NT2/D1 (cell line): ENCODE measurements at regions not wholly inside any gene's neighbourhood (a gene's known extent, or its start where the extent isn't known, plus 50 kb on each side); places are given as distances from the start of the nearest gene placed in this dataset.

ENCODE experiments used
- DNase-seq: peaks from one replicate; pipeline ENCODE4 v3.0.0-alpha.2; 2011; ENCODE audit warnings: low read depth, low spot score
- H3K27me3 ChIP-seq: 2 replicates; pipeline ENCODE4 v1.6.0; 2011; ENCODE audit warnings: mild to moderate bottlenecking; ENCODE audit not compliant: insufficient read length, insufficient read depth
- H3K36me3 ChIP-seq: 2 replicates; pipeline ENCODE4 v1.6.1; 2011; ENCODE audit warnings: mild to moderate bottlenecking, low read length, mixed read lengths; ENCODE audit not compliant: insufficient read depth, insufficient read length
- H3K4me1 ChIP-seq: 2 replicates; pipeline ENCODE4 v1.5.1; 2011; ENCODE audit not compliant: insufficient read depth, insufficient read length
- H3K4me3 ChIP-seq: 2 replicates; pipeline ENCODE4 v1.5.1; 2011; ENCODE audit warnings: low read depth; ENCODE audit not compliant: insufficient read length
- H3K9ac ChIP-seq: 2 replicates; pipeline ENCODE4 v1.6.0; 2011; ENCODE audit warnings: low read depth; ENCODE audit not compliant: insufficient read length
- H3K9me3 ChIP-seq: 2 replicates; pipeline ENCODE4 v1.5.1; 2011; ENCODE audit warnings: mild to moderate bottlenecking, low read length; ENCODE audit not compliant: insufficient read depth
- SUZ12 ChIP-seq: IDR thresholded peaks from 2 replicates; pipeline ENCODE4 v1.6.1; 2011; ENCODE audit not compliant: insufficient read length, insufficient read depth; ENCODE audit errors: extremely low read depth
- YY1 ChIP-seq: IDR thresholded peaks from 2 replicates; pipeline ENCODE4 v1.6.1; 2011; ENCODE audit not compliant: insufficient read length, insufficient read depth
- ZNF274 ChIP-seq: IDR thresholded peaks from 2 replicates; pipeline ENCODE4 v1.6.1; 2011; ENCODE audit warnings: mild to moderate bottlenecking, low read depth, low read length

GRCh38 chr13:33891196-33891742 lies 73.3 kb downstream of the RFC3 start:
- no peak overlapping the region for H3K9ac ChIP-seq
- H3K9me3 ChIP-seq = no peaks in the 10 kb centered on the region; the same call in 1 of the 2 replicates
- no peak overlapping the region for H3K4me3 ChIP-seq
- H3K36me3 ChIP-seq = no peaks in the 10 kb centered on the region
- DNase-seq = no peak
- no peaks in the 10 kb centered on the region for H3K27me3 ChIP-seq
- no peaks in the 10 kb centered on the region for H3K4me1 ChIP-seq
- TF ChIP-seq ZNF274 = no peak
- no peak for TF ChIP-seq SUZ12
- no peak for TF ChIP-seq YY1

DNA sequence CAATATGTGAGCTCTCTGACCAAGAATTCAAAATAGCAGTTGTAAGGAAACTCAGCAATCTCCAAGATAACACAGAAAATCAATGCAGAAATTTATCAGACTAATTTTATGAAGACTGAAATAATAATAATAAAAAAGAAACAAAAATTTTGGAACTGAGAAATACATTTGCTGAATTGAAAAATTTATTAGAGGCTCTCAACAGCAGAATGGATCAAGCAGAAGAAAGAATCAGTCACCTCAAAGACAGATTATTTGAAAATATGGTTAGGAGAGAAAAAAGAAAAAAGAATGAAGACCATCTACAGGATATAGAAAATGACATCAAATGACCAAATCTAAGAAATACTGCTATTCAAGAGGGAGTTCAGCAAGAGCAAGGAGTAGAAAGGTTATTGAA lies 75.6 kb downstream of the RFC3 start:
- TF ChIP-seq SUZ12 = no peak
- no peaks in the 10 kb centered on the region; the same call in none of the 2 replicates for H3K9me3 ChIP-seq
- H3K36me3 ChIP-seq = no peaks in the 10 kb centered on the region
- H3K4me3 ChIP-seq = no peak overlapping the region
- H3K27me3 ChIP-seq = no peaks in the 10 kb centered on the region
- no peaks in the 10 kb centered on the region for H3K4me1 ChIP-seq
- H3K9ac ChIP-seq = no peak overlapping the region
- no peak for DNase-seq

DNA sequence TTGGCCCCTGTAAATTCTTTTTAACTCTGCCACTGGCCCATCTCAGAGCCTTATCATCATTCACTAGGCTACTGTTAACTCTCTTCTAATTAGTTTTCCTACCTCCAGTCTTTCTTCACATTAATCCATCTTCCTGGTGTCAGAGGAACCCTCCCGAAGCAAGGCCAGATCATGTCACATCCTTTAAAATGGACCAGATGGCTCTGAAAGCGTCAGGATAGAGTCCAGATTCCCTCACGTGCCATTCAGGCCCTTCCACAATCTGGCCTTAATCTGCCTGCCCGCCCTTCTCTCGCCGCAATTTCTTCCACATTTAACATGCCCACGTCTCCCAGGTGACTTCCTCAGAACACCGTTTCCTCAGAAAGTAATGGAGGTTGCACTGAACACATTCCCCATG lies 86.5 kb downstream of the RFC3 start:
- Histone ChIP-seq H3K4me3 (no peak overlapping the region), H3K9me3 (peaks cover 4% of the 10 kb centered on the region; the same call in 1 of the 2 replicates), H3K9ac (no peak overlapping the region), H3K36me3 (no peaks in the 10 kb centered on the region), H3K4me1 (no peaks in the 10 kb centered on the region), H3K27me3 (no peaks in the 10 kb centered on the region)
- no peak for DNase-seq
- TF ChIP-seq ZNF274 = no peak
- no peak for TF ChIP-seq SUZ12
- no peak for TF ChIP-seq YY1

DNA sequence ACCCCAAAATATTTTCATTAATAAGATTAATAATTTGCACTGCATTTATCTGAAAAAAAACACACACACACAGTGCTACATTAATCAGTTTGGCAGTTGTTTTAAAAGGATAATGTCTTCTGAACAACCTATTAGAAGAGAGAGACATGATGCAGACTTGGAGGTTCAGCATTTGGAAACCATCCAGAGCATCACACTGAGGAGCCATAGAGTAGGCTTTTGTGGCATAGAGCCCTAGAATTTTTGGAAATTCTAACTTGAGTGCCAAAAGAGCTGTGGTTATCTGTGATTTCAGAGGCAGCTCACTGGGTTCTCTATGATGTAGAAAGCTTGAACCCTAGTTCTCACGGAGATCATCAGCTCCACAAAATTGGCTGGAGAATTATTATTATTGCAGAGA lies 90.2 kb downstream of the RFC3 start:
- H3K9ac ChIP-seq = no peak overlapping the region
- no peaks in the 10 kb centered on the region for H3K4me1 ChIP-seq
- no peaks in the 10 kb centered on the region for H3K36me3 ChIP-seq
- no peaks in the 10 kb centered on the region for H3K27me3 ChIP-seq
- TF ChIP-seq ZNF274 = no peak
- no peak for TF ChIP-seq YY1
- no peak for TF ChIP-seq SUZ12
- H3K9me3 ChIP-seq = no peaks in the 10 kb centered on the region
- H3K4me3 ChIP-seq = no peak overlapping the region
- no peak for DNase-seq

DNA sequence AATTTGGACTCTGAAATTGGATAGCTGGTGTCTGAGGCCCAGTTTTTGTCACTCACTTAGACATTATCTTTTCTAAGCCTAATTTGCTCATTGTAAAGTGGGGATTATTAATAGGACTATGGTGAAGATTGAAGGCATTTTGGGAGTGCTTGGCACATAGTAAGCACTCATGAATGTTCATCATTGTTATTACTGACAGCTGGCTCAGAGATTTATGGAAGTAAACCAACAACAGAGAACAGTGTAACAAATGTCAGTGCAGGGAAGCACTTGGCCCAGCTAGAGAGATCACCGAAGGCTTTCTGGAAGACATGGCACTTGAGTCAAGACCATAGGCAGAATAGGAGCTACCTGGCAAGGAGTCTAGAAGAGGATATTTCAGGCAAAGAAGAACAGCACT lies 92.3 kb downstream of the RFC3 start:
- no peaks in the 10 kb centered on the region for H3K27me3 ChIP-seq
- TF ChIP-seq SUZ12 (no peak), YY1 (no peak), ZNF274 (no peak)
- H3K9ac ChIP-seq = no peak overlapping the region
- DNase-seq = no peak
- no peaks in the 10 kb centered on the region for H3K9me3 ChIP-seq
- no peaks in the 10 kb centered on the region for H3K4me1 ChIP-seq
- no peak overlapping the region for H3K4me3 ChIP-seq
- no peaks in the 10 kb centered on the region for H3K36me3 ChIP-seq

- Histone ChIP-seq H3K9me3 (no peaks in the 10 kb centered on the region), H3K4me3 (no peak overlapping the region), H3K4me1 (no peaks in the 10 kb centered on the region), H3K9ac (no peak overlapping the region), H3K27me3 (no peaks in the 10 kb centered on the region), H3K36me3 (no peaks in the 10 kb centered on the region)
- TF ChIP-seq SUZ12 (no peak), ZNF274 (no peak), YY1 (no peak)
- no peak for DNase-seq
Measured at GRCh38 chr13:33911521-33911920, 93.6 kb downstream of the RFC3 start.

GRCh38 chr13:33913829-33914228 lies 95.9 kb downstream of the RFC3 start:
- Histone ChIP-seq H3K9ac (no peak overlapping the region), H3K27me3 (no peaks in the 10 kb centered on the region), H3K4me1 (no peaks in the 10 kb centered on the region), H3K4me3 (no peak overlapping the region), H3K9me3 (no peaks in the 10 kb centered on the region), H3K36me3 (no peaks in the 10 kb centered on the region)
- TF ChIP-seq ZNF274 (no peak), YY1 (no peak), SUZ12 (no peak)
- DNase-seq = no peak
